Tongue (tissue), 1 donor: ENCODE measurements at regions not wholly inside any gene's neighbourhood (a gene's known extent, or its start where the extent isn't known, plus 50 kb on each side); places are given as distances from the start of the nearest gene placed in this dataset.
"Not testable (repeated sequence)": the region's sequence is repeated elsewhere in the genome, so short reads cannot be mapped to it uniquely, and the experiment has no call there.

Source experiments
- DNase-seq: peaks from one replicate; pipeline ENCODE4 v3.0.0-alpha.2; 2015

DNA sequence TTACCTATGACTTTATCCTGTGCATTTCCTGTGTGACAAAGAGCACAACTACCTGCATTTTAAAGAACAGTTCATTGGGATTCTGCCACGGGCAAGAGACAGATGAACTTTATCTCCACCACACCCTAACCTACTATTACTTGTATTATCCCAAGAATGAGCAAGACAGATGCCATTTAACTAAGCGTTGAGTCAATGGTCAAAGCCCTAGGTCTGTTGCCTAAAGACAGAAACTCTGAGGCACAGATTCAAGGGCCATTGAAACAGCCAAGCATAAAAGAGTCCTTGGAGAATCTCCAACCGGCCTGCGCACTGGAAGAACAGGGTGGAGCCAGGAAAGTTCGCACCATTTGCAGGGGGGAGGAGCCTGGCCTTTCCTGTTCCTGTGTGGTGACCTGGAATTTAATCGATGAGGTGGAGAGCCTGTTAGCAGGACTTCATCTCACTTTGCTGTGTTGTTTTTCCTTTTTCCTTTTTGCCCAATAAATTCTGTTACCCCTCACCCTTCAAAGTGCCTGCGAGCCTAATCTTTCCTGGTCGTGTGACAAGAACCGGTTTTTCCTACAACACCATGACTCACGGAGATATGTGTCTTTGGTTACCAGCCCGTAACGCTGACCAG, 146.4 kb upstream of the DIAPH2 start:
- DNase-seq, result no peak

DNA sequence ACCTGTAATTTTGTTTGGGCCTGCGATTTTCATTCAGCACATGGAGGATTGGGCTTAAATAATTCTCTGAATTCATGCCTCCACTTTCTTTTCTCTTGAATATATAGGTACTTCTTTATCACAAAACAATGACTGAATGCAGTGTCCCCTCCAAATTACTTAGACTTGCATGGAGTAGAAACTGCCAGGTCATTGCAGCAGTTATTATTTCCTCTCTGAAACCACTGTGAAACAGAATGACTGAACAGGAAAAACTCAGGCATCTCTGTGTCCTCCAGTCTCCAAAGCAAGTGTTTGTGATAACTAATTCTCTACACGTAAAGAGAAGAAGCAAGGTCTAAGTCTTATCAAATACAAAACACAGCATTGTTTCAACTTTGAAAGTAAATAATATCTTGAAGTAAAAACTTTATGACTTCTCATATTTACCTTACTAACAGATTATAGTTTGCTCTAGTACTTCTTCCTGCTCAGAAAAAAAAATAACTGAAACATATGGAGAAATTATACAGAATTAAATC, 144.5 kb upstream of the DIAPH2 start:
- DNase-seq, result no peak

DNA sequence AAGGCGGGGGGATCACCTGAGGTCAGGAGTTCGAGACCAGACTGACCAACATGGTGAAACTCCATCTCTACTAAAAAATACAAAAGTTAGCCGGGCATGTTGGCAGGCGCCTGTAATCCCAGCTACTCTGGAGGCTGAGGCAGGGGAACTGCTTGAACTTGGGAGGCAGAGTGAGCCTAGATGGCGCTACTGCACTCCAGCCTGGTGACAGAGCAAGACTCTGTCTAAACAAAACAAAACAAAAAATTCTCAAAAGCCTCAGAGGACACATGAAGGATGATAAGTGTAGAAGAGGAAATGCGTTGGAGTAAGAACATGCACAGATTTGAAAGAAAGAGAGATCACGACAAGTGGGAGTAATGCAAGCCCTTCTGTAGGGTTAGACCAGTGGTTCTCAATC, 138.4 kb upstream of the DIAPH2 start:
- not testable (repeated sequence) for DNase-seq

DNA sequence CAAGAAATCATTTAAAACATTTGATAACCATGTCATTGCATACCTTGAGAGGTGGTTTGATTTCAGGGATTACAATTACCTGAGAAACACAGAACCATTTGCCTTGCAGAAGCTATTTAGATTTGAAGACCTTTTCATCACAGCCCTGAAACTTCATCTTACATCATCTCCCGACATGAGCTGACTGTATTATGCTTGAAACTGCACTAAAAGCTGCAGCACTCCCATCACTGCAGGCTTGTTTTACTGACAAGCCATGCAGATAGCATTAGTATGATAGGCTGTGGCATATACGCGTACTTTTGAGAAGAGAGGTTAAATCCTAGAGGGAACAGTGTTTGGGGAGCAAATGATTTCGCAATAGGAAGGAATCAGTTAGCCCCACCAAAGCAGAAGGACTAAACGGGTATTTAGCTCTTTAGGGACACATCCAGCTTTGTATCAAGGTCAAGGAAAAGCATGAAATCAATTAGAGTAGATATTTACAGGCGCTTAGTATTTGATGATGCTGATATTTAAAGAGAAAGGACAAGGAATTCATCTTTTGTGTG, 133.2 kb upstream of the DIAPH2 start:
- DNase-seq, result no peak

DNA sequence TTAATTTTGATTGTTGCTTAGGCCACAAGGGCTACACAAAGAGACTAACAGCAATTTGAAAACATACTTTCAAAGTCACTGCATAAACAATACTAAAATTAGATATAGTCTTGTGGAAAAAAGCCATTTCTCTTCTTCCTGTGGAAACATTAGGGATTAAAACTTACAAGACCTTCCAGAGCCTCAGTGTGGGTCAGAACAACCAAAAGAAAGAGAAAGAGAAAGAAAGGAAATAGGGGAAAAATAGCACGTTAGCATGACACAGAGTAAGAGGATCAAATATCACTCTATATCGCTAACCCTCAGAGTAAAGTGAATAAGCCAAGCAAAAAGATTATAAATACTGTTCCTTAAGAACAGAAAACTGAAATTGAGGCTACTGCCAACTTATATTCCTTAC, 127.8 kb upstream of the DIAPH2 start:
- no peak for DNase-seq

DNA sequence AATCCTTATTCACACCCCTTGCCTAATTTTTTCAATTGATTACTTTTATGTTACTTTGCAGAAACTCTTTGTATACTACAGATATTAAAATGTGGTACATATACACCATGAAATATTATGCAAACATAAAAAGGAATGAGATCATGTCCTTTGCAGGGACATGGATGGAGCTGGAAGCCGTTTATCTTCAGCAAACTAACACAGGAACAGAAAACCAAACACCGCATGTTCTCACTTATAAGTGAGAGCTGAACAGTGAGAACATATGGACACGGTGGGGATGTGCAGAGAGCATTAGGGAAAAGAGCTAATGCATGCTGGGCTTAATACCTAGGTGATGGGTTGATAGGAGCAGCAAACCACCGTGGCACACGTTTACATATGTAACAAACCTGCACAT, 123.5 kb upstream of the DIAPH2 start:
- DNase-seq, result not testable (repeated sequence)

DNA sequence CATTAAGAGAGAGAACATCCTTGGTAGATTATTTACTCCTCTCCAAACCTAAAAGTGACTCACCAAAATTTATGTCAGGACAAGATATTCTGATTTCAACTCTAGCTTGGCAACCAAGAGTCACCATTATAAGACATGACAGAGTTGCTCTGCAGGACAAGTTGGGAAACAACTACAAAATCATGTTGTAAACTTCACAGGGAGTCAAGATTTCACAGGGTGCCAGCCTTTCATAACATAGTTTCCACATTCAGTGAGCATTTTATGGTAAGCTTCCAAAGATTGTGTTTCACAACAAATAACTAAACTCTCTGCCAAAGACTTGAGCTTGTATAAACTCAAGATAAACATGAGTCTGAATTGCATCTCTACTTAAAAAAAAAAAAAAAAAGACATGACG, 121.0 kb upstream of the DIAPH2 start:
- peak; percentile 4 for DNase-seq

DNA sequence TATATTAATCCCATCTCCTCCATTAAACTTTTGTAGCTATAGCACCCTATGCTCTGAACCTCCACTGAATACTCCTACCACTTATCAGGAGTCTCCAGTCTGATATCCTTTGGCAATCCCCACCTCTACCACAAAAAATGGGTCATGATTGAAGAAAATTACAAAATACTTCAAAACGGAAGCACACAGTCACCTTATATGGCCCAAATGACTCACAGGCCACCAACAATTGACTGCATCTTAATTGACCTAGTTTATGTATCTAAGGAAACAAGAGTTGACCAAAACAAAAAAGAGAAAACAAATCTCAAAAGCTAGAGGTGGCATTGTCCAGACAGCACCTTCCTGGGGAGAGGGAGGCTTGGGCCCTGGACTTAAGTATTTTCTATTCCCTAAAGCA, 120.0 kb upstream of the DIAPH2 start:
- DNase-seq, result no peak

DNA sequence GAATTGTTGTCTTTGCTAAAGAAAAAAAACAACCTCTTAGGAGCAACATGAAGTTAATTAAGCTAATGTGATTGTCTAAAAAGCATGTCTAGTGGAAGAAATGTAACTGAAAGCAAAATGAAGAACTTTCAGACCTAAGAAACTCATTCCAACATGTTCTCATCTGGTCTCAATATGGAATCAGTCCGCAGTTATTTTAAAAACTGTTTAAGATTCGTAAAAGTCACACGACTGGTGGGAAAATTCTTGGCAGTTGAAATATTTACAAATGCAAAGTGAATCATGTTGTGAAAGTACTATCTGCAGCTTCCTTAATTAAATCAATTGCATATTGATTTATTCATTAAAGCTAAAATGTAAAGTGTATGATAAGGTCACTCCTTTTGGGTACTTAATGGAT, 117.8 kb upstream of the DIAPH2 start:
- DNase-seq, result no peak

DNA sequence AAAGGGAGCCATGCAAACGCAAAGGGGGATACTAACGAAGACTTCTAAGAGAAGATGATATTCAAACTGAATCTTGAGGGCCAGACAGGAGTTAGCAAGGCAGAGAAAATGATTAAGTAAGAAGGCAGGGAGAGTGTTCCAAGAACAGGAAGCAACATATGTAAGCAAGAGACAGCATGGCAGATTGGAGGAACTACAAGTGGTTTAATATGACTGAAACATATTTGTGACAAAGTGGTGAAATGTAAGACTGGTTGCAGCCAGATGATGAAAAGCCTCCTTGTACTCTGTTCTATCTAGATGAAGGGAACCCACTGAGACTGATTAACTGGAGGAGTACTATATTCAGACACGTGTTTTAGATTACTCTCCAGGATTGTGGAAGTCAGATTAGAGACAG, 116.6 kb upstream of the DIAPH2 start:
- DNase-seq, result no peak

DNA sequence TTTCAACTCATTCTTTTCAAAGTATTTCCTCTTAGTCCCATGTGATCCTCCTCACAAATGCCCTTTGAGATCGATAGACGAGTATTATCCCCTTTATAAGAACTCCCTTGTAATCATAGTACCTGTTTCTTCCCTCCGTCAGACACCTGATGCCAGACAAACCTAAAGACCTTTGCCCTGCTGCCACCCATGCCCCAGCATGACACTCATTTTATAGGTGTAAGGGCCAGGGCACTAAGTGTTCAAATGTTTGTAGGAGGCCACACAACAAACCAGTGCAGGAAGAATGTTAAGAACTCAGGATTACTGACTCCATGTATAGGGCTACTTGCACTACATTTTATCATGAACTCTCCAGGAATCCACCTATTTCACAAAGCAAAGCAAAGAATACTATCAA, 115.6 kb upstream of the DIAPH2 start:
- DNase-seq, result no peak

DNA sequence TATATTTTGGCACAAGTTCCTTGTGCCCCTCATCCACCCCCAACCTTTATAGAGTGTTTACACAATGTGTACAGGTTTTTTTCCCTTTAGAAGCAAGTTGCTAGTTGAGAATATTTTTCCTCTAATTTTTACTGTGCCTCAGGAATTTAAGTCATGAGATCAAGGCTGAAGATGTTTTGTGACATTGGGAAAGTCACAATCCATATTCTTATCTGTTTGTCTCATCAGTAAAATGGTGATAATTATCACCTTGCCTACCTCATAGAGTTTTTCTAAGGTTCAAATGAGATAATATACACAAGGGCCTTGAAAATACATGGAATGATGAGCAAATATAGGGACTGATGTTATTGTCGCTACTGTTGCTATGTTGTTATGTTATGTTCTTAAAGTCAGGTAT, 109.6 kb upstream of the DIAPH2 start:
- no peak for DNase-seq

DNA sequence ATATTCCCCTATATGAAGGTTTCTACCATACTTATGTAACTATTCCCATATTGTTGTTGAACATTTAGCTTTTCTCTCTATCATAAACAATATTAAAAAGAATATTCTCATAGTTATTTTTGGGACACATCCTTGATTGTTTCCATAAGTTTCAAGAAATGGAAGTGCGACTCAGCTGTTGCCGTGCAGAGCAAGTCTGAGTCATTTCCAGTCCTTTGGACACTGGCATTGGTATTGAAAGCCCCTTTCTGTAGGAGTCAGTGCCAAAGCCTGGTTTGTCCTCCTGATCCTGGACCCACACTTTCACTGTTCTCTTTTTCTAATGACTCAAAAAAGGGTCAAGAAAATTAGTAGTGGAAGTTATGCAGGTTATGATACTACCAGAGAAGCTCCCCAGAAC, 108.3 kb upstream of the DIAPH2 start:
- DNase-seq, result no peak

DNA sequence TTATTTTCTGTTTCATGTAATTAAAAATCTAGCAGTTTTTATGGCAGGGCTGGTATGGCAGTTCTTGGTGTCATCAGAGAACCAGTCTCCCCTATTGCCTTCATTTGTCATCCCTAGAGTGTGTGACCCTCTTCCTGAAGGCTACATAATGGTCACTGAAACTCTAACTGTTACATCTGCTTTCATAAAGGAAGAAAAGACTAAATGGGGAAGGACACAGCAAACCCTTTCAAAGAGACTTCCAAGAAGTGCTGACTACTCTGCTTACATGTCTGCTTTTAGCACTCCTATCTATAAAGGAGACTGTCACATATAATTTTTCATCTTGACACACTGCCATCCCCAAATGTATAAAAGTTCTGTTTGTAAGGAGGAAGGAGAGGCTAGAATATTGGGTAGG, 105.9 kb upstream of the DIAPH2 start:
- DNase-seq, result no peak

DNA sequence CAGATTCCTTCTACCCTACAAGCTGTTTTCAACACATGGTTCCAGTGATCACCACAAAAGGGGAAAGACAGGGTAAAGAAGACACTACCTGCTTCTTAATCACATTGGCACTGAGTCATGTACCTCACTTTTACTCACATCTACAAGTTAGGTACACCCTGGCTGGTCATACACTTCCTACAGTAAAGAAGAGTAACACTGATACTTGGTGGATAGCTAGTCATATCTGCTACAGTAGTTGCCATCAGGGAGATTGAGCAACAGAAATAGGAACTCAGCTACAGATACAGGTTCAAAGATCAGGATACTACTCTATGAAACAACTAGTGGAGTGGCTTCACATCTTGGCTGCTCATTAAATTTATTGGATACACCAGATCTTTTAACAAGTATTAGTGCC, 105.4 kb upstream of the DIAPH2 start:
- no peak for DNase-seq

DNA sequence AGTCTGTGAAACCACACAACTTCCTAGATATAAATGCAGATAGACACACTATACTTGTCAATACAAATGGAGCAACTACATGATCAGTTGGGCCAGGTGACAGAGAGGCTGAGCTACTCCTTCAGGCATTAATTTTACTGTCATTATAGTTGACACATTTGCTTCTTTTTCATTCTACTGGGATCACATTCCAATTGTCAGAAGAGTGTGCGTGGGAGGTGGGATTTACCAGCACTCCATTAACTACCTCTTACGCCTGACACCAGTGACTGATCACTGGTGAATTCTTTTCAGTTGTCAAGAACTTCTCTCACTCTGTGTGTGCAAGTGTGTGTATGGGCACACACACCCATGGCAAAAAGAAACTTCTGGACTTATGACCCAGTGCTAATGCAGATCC, 94.2 kb upstream of the DIAPH2 start:
- no peak for DNase-seq

DNA sequence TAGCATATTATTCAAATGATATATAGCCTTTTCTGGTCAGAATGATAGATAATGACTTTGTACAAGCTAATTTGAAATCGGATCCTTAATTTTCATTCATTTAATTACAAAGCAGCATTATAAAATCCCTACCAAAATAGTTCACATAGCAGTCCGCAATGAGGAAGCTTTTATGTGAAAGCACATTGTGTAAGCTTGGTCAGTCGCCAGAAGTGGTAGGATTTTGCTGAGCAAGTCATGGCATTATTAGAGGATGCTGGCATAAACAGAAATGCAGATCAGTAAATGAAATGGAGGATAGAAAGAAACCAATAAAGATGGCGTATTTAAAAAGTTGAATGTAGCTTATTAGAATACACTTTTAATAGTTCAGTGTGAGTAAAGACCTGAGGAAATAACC, 93.2 kb upstream of the DIAPH2 start:
- no peak for DNase-seq

DNA sequence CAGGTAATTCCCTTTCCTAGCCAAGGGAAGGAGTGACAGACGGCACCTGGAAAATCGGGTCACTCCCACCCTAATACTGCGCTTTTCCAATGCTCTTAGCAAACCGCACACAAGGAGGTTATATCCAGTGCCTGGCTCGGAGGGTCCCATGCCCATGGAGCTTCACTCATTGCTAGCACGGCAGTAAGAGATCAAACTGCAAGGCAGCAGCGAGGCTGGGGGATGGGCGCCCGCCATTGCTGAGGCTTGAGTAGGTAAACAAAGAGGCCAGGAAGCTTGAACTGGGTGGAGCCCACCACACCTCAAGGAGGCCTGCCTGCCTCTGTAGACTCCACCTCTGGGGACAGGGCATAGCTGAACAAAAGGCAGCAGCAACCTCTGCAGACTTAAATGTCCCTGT, 86.8 kb upstream of the DIAPH2 start:
- not testable (repeated sequence) for DNase-seq

DNA sequence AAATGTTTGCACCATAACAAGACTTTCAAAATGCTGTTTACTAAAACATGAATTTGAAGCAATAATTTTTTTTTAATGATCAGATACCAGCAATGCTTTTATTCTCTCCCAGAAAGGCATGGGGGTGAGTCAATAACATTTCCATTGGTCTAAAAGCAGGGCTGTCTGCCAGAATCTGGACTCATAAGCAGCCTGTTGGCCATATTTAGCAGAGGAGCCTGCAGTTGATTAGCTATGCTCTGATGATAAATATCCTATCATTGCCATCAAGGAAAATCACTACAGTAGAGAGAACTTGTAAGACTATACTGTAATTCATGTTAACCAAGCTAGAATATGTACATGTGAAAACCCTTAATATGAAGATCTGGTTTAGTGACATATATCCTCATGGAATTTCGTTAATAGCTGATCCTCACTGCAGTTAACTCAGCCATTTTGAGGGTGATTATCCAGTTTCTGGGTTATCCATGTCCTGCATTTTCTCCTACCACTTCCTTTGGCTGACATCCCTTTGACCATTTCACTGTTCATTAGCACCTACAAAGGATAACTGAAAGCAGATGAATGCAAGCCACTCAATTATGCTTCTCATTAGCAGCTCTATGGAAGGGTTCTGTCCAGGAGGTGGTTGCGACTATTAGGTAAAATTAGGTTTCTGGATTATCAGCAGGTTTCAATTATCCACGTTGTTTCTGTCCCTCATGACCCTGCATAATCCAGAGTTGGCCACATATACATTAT, 72.9 kb upstream of the DIAPH2 start:
- no peak for DNase-seq

DNA sequence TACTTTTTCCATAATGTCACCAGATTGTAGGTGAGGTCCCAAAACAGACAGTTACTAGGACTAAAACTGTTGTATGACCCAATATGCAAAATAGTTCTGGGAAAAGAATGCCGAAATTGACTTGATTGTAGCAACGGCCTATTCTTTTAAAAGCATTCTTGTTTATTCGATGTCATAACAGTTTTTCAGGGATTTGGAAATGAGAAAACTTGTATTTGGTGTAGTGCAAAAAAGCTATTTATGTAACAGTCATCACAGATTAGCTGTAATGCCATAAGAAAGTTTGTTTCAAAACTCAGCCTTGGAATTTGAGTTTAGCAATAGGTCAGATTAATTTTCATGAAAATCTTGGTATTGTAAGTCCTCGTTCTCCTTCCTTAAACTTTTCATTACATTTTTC, 69.2 kb upstream of the DIAPH2 start:
- DNase-seq, result no peak

DNA sequence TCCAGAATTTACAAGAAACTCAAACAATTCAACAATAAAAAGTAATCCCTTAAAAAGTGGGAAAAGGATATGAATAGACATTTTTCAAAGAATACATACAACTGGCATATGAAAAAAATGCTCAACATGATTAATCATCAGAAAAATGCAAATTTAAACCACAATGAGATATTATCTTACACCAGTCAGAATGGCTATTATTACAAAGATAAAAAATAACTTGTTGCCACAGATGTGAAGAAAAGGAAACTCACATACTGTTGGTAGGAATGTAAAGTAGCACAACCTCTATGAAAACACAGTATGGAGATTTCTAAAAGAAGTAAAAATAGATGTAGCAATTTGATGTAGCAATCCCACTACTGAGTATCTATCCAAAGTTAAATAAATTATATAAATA, 65.1 kb upstream of the DIAPH2 start:
- no peak for DNase-seq

DNA sequence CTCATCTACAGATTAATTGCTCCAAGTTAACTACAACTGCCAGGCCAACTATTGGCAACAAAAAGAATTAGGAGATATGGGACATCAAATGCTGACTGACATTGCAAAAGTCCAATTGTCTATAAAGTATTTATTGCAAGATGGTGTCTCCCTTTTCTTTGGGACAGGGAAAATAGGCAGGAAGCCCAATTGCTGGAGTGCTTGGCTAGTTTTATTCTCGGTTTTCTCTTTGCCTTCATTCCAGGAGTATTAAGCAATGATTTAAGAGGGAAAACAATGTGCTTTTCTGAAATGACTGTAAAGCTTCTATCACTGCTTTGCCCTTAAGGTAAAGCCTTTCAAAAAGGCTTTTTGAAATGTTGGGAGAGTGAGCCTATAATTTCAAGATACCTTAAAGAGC, 62.8 kb upstream of the DIAPH2 start:
- DNase-seq, result no peak
